ENCODE measurements at regions not wholly inside any gene's neighbourhood (a gene's known extent, or its start where the extent isn't known, plus 50 kb on each side); places are given as distances from the start of the nearest gene placed in this dataset.
A peak's percentile ranks its signal among the peaks of the same experiment; 100 is the strongest.

DNA sequence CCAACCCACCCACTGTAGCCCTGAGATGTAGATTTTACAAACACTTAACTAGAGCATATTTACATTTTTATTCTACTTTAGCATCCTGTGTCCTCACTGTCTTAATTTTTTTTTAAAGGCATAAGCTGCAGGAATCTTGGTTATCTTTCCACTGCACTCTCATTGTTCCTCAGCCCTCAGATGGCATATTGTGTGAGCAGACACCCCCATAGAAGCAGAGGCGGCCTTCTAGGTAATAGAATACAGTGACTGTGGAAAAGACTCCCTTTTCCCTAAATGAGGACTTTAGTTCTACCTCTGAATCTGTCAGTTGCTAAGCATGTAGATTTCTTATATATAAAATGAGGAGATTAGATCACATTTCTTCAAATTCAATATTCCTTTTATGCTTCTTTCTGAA is 543.5 kb upstream of the SPHKAP start:
- Histone ChIP-seq H3K27ac (ENCODE audit: extremely low read length, insufficient read depth, low read length) (no peak overlapping the region), H3K9me3 (ENCODE audit: low read length) (peaks cover 80% of the 10 kb centered on the region), H3K79me2 (ENCODE audit: insufficient read depth, low read length) (no peaks in the 10 kb centered on the region), H3K9ac (ENCODE audit: insufficient read depth, low read depth, low read length) (no peak overlapping the region), H3K4me3 (replicated peaks in 1 of 3; ENCODE audit: insufficient read depth in 1 of 3, low read depth in 2 of 3, low read length in 3 of 3) (no peak overlapping the region), H3K4me1 (ENCODE audit: insufficient read depth, low read length) (no peaks in the 10 kb centered on the region), H3K27me3 (ENCODE audit: control insufficient read depth in 1 of 2, insufficient read depth in 2 of 2, low read length in 2 of 2) (no peaks in the 10 kb centered on the region), H2AFZ (ENCODE audit: low read length) (no peak overlapping the region), H4K20me1 (ENCODE audit: insufficient read depth, low read length) (no peaks in the 10 kb centered on the region), H3K4me2 (ENCODE audit: low read depth, low read length) (no peak overlapping the region), H3K36me3 (replicated peaks in 1 of 2; ENCODE audit: control insufficient read depth in 1 of 2, insufficient read depth in 2 of 2, low read length in 2 of 2) (no peaks in the 10 kb centered on the region)
- intact Hi-C loops (cut with micrococcal nuclease; ENCODE audit: unreplicated experiment), result no loop called here
- ChIA-PET POLR2A (no interaction called here), CTCF (ENCODE audit: low intra/inter-chr PET ratio, low total read pairs) (no interaction called here)
- DNase-seq (ENCODE audit: low spot score) (no peak), ATAC-seq (no peak), FAIRE-seq (no peak)
- in situ Hi-C loops (cut with HindIII; ENCODE audit: extremely low pct_ligation_motif_present, low pct_unique_long_range_greater_than_20kb), result no loop called here
- BruUV-seq (replicated peaks), result no TSS peak
- TF ChIP-seq, protein P1, sequence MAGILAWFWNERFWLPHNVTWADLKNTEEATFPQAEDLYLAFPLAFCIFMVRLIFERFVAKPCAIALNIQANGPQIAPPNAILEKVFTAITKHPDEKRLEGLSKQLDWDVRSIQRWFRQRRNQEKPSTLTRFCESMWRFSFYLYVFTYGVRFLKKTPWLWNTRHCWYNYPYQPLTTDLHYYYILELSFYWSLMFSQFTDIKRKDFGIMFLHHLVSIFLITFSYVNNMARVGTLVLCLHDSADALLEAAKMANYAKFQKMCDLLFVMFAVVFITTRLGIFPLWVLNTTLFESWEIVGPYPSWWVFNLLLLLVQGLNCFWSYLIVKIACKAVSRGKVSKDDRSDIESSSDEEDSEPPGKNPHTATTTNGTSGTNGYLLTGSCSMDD (CRISPR knock-in tag; IDR thresholded peaks at IDR 0.05), result no peak
- TF ChIP-seq ZNF207 (IDR thresholded peaks at IDR 0.05; ENCODE audit: borderline replicate concordance), result no peak
- no peak for TF ChIP-seq ZKSCAN1 (IDR thresholded peaks at IDR 0.05; ENCODE audit: low read length)
- no peak for TF ChIP-seq HIC2 (CRISPR knock-in tag; IDR thresholded peaks at IDR 0.05; ENCODE audit: low read depth)
- TF ChIP-seq ZMYM3 (CRISPR knock-in tag; IDR thresholded peaks at IDR 0.05), result no peak
- 0% methylated on average over 1 of the region's 1 CpG for WGBS (ENCODE audit: low lambda C conversion rate)

DNA sequence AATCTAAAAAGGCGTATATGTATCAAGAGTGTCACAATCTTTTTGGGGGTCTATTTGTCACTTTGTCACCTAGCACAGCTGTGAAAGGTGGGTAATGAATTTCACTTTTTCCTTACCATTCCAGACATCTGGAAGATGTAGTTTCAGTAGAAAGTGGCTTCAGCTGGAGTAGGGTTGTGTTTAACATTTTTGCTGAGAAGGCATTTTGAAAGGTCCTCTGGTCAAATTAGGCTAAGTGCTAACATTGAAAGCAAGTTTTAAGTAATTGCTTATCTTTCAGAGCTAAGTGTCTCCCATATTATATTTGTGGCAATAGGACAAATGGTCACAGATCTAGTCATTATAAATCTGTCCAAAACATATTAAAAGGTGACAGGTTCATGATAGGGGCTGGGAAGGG is 542.1 kb upstream of the SPHKAP start:
- WGBS (ENCODE audit: low lambda C conversion rate), result 0% methylated on average over 1 of the region's 1 CpG
- CTCF ChIA-PET (ENCODE audit: low intra/inter-chr PET ratio, low total read pairs), result no interaction called here

More for the DNA sequence above, 542.1 kb upstream of the SPHKAP start:
- no peaks in the 10 kb centered on the region for H3K27me3 ChIP-seq (ENCODE audit: control insufficient read depth in 1 of 2, insufficient read depth in 2 of 2, low read length in 2 of 2)
- no peak overlapping the region for H2AFZ ChIP-seq (ENCODE audit: low read length)
- H3K9me3 ChIP-seq (ENCODE audit: low read length), result peaks cover 72% of the 10 kb centered on the region
- H3K4me3 ChIP-seq (replicated peaks in 1 of 3; ENCODE audit: insufficient read depth in 1 of 3, low read depth in 2 of 3, low read length in 3 of 3), result no peak overlapping the region
- no peak overlapping the region for H3K4me2 ChIP-seq (ENCODE audit: low read depth, low read length)
- DNase-seq (ENCODE audit: low spot score) (no peak), ATAC-seq (no peak), FAIRE-seq (no peak)
- H3K27ac ChIP-seq (ENCODE audit: extremely low read length, insufficient read depth, low read length), result no peak overlapping the region
- no peaks in the 10 kb centered on the region for H3K79me2 ChIP-seq (ENCODE audit: insufficient read depth, low read length)
- POLR2A ChIA-PET, result no interaction called here
- intact Hi-C loops (cut with micrococcal nuclease; ENCODE audit: unreplicated experiment) (no loop called here), in situ Hi-C loops (cut with HindIII; ENCODE audit: extremely low pct_ligation_motif_present, low pct_unique_long_range_greater_than_20kb) (no loop called here)
- TF ChIP-seq ZNF136 (CRISPR knock-in tag; IDR thresholded peaks at IDR 0.05; ENCODE audit: low read depth) (no peak), MAFF (IDR thresholded peaks at IDR 0.05; ENCODE audit: low read depth, low read length) (peak; percentile 85), MAFK (conservative IDR thresholded peaks at IDR 0.05 in 1 of 2, IDR thresholded peaks at IDR 0.05 in 1 of 2; ENCODE audit: low read length in 2 of 2) (peak; percentile 88 to 90)
- TF ChIP-seq, protein P2, sequence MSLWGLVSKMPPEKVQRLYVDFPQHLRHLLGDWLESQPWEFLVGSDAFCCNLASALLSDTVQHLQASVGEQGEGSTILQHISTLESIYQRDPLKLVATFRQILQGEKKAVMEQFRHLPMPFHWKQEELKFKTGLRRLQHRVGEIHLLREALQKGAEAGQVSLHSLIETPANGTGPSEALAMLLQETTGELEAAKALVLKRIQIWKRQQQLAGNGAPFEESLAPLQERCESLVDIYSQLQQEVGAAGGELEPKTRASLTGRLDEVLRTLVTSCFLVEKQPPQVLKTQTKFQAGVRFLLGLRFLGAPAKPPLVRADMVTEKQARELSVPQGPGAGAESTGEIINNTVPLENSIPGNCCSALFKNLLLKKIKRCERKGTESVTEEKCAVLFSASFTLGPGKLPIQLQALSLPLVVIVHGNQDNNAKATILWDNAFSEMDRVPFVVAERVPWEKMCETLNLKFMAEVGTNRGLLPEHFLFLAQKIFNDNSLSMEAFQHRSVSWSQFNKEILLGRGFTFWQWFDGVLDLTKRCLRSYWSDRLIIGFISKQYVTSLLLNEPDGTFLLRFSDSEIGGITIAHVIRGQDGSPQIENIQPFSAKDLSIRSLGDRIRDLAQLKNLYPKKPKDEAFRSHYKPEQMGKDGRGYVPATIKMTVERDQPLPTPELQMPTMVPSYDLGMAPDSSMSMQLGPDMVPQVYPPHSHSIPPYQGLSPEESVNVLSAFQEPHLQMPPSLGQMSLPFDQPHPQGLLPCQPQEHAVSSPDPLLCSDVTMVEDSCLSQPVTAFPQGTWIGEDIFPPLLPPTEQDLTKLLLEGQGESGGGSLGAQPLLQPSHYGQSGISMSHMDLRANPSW (CRISPR knock-in tag; IDR thresholded peaks at IDR 0.05; ENCODE audit: borderline replicate concordance), result no peak
- H4K20me1 ChIP-seq (ENCODE audit: insufficient read depth, low read length), result no peaks in the 10 kb centered on the region
- no peak overlapping the region for H3K9ac ChIP-seq (ENCODE audit: insufficient read depth, low read depth, low read length)
- H3K4me1 ChIP-seq (ENCODE audit: insufficient read depth, low read length), result no peaks in the 10 kb centered on the region
- no peaks in the 10 kb centered on the region for H3K36me3 ChIP-seq (replicated peaks in 1 of 2; ENCODE audit: control insufficient read depth in 1 of 2, insufficient read depth in 2 of 2, low read length in 2 of 2)
- BruUV-seq (replicated peaks), result no TSS peak

Measured in HepG2 (cell line).